SJSA1 (cell line): ENCODE measurements at regions not wholly inside any gene's neighbourhood (a gene's known extent, or its start where the extent isn't known, plus 50 kb on each side); places are given as distances from the start of the nearest gene placed in this dataset.

Source experiments
- DNase-seq, 2 experiments: peaks; one replicate each; pipeline ENCODE4 v3.0.0-alpha.2; 2015 to 2020; ENCODE audit warnings: low spot score in 2 of 2, low read depth in 1 of 2
- H3K27ac ChIP-seq: fragments of 250-450 bp; sonication (Bioruptor Pico); 2 replicates; pipeline ENCODE4 v1.5.1; 2020; ENCODE audit warnings: mild to moderate bottlenecking, moderate library complexity
- H3K27me3 ChIP-seq: fragments of 250-450 bp; sonication (Bioruptor Pico); replicated peaks from 2 replicates; pipeline ENCODE4 v1.5.1; 2020; ENCODE audit warnings: mild to moderate bottlenecking, moderate library complexity
- H3K36me3 ChIP-seq: fragments of 250-450 bp; sonication (Bioruptor Pico); 2 replicates; pipeline ENCODE4 v1.5.1; 2020; ENCODE audit warnings: mild to moderate bottlenecking
- H3K4me1 ChIP-seq: fragments of 250-450 bp; sonication (Bioruptor Pico); replicated peaks from 2 replicates; pipeline ENCODE4 v1.6.1; 2021; ENCODE audit warnings: mild to moderate bottlenecking
- H3K4me3 ChIP-seq: fragments of 250-450 bp; sonication (Bioruptor Pico); 2 replicates; pipeline ENCODE4 v1.5.1; 2020; ENCODE audit warnings: mild to moderate bottlenecking
- H3K9me3 ChIP-seq: fragments of 250-450 bp; sonication (Bioruptor Pico); replicated peaks from 2 replicates; pipeline ENCODE4 v1.5.1; 2020; ENCODE audit warnings: mild to moderate bottlenecking

GRCh38 chr2:58890865-58891525 is 649.9 kb upstream of the FANCL start:
- H3K9me3 ChIP-seq: no peaks in the 10 kb centered on the region
- DNase-seq: no peak
- no peak overlapping the region for H3K27ac ChIP-seq
- no peak overlapping the region for H3K4me3 ChIP-seq
- H3K27me3 ChIP-seq: no peaks in the 10 kb centered on the region
- no peaks in the 10 kb centered on the region for H3K4me1 ChIP-seq
- H3K36me3 ChIP-seq: no peaks in the 10 kb centered on the region

GRCh38 chr2:58886009-58886408 is 644.9 kb upstream of the FANCL start:
- no peak overlapping the region for H3K27ac ChIP-seq
- no peaks in the 10 kb centered on the region for H3K27me3 ChIP-seq
- H3K4me1 ChIP-seq: no peaks in the 10 kb centered on the region
- DNase-seq: no peak
- H3K4me3 ChIP-seq: no peak overlapping the region
- no peaks in the 10 kb centered on the region for H3K36me3 ChIP-seq
- H3K9me3 ChIP-seq: no peaks in the 10 kb centered on the region

GRCh38 chr2:58879834-58880233 is 638.7 kb upstream of the FANCL start:
- Histone ChIP-seq H3K4me3 (no peak overlapping the region), H3K27ac (no peak overlapping the region), H3K4me1 (no peaks in the 10 kb centered on the region), H3K36me3 (no peaks in the 10 kb centered on the region), H3K9me3 (no peaks in the 10 kb centered on the region), H3K27me3 (no peaks in the 10 kb centered on the region)
- DNase-seq: no peak

DNA sequence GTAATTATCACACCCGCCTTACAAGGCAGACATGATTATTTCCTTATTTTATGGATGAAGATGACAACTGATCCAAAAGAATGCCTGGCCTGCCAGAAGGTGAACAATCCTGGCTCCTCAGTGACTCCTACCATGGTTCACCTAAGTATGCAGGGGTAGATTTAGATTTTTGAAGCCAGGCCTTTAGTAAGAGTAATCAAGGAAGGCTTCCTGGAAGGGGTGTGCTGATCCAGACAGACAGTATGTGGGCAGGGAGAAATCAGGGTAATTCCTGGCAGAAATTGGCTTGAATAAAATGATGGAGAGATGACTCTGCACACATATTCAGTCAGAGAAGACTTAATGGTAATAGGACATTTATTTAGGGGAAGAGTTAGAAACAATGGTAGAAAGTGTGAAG is 637.7 kb upstream of the FANCL start:
- Histone ChIP-seq H3K9me3 (no peaks in the 10 kb centered on the region), H3K27ac (no peak overlapping the region), H3K4me1 (no peaks in the 10 kb centered on the region), H3K36me3 (no peaks in the 10 kb centered on the region), H3K27me3 (no peaks in the 10 kb centered on the region), H3K4me3 (no peak overlapping the region)
- no peak for DNase-seq

DNA sequence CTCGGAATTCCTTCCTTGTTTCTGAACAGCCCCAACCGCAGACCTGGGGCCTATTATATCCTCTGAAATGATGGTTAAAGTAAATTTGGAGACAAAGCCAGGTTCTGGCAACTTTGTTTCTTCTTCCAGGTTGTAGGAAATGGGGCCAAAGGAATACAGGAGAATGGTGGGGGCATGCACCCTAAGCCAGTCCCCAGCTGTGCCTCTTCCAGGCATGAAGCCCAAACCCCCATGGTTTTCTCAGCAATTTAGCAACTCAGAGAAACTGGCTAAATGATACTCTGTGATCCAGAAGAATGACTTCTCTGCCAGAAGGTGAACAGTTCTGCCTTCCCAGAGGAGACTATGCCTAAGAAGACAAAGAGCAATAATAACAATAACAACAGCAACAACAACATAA is 635.0 kb upstream of the FANCL start:
- no peak for DNase-seq
- no peak overlapping the region for H3K4me3 ChIP-seq

DNA sequence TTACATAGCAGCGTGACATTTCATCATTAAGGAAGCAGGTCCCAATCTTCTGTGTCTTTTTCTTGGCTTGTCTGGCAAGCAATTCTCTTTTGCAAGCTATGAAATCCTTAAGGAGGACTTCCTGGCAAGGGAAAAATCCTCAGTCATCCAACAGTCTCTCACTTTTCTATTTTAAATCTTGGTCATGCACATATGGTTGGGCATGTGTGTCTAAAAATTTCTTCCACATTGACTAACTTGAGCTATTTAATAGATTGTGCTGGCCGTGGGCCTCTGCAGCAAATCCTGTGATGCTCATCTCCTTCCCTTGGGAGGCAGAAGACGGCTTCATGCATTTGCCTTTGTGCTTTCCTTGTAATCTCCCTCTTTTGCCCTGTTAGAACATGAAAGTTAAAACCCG is 634.3 kb upstream of the FANCL start:
- Histone ChIP-seq H3K36me3 (no peaks in the 10 kb centered on the region), H3K4me1 (no peaks in the 10 kb centered on the region), H3K4me3 (no peak overlapping the region), H3K27me3 (no peaks in the 10 kb centered on the region), H3K9me3 (no peaks in the 10 kb centered on the region), H3K27ac (no peak overlapping the region)
- no peak for DNase-seq

More for the DNA sequence above, 635.0 kb upstream of the FANCL start:
- H3K36me3 ChIP-seq: no peaks in the 10 kb centered on the region
- no peak overlapping the region for H3K27ac ChIP-seq
- no peaks in the 10 kb centered on the region for H3K27me3 ChIP-seq
- H3K4me1 ChIP-seq: no peaks in the 10 kb centered on the region
- H3K9me3 ChIP-seq: no peaks in the 10 kb centered on the region

DNA sequence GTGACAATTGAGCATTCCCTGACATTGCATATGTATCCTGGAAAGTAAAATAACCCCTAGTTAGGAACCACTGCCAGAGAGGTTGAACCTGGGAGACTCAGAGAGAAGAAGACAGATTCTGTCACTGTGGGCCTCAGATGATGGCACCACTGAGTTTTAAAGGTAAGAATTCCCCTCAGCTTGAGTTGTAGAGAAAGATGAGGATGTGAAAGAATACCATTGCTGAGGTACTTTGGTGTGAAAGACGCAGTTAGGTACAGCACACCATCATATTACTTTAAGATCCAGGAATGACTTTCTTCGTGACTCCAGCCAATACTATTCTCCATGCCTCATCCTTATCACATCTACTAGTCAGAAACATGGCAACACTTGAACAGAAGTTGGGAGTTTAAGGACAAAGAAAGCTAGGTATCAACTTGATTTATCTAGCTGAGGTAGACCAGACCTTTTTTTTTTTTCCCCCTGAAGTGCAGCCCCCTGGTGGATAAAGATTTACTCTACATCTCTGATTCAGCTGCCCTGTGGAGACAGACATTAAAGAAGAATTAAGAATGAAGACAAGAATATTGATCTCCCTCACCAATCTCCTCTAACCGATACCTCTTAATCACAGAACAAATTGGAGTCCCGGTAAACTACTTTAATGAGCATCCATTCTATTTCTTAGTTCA is 630.5 kb upstream of the FANCL start:
- no peak overlapping the region for H3K27ac ChIP-seq
- no peak overlapping the region for H3K4me3 ChIP-seq
- H3K36me3 ChIP-seq: no peaks in the 10 kb centered on the region
- no peak for DNase-seq
- H3K9me3 ChIP-seq: no peaks in the 10 kb centered on the region
- no peaks in the 10 kb centered on the region for H3K27me3 ChIP-seq
- no peaks in the 10 kb centered on the region for H3K4me1 ChIP-seq

DNA sequence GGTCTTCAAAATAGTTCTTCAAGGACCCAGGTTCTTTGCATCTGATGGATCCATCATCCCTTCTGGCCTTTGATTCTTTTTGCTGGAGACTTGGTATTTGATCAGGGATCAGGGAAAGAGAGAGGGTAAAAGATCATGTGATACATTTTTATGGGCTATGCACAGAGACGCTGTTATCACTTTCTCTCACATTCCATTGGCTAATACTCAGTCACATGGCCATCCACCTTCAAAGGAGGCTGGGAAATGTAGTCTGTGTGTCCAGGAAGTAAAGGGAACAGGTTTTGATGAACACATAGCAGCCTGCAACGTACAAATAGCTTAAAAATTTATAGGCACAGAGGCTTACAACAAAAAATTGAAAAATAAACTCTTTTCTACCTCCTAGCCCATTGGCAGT is 629.6 kb upstream of the FANCL start:
- no peaks in the 10 kb centered on the region for H3K4me1 ChIP-seq
- no peaks in the 10 kb centered on the region for H3K36me3 ChIP-seq
- H3K4me3 ChIP-seq: no peak overlapping the region
- H3K27me3 ChIP-seq: no peaks in the 10 kb centered on the region
- DNase-seq: no peak
- H3K9me3 ChIP-seq: no peaks in the 10 kb centered on the region
- H3K27ac ChIP-seq: no peak overlapping the region

DNA sequence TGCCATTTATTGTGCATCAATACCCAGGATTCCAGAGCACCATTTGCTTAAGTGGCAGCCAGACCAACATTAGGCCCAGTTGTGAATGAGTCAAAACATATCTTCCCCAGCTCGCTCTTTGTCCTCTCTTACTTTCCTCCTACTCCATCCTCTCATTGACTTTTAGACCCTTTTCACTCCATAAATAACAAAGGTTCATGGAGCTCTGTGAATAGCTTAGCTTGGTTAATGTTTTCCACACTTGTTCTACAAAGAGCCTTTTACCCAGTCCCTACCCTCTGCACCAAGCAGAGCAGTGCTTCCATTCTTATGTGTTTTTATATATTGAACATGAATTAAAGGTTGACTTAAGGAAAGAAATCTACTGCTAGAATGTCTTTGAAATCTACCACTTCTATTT is 625.8 kb upstream of the FANCL start:
- H3K9me3 ChIP-seq: no peaks in the 10 kb centered on the region
- no peak for DNase-seq
- no peaks in the 10 kb centered on the region for H3K36me3 ChIP-seq
- H3K27ac ChIP-seq: no peak overlapping the region
- H3K27me3 ChIP-seq: no peaks in the 10 kb centered on the region
- H3K4me1 ChIP-seq: no peaks in the 10 kb centered on the region
- no peak overlapping the region for H3K4me3 ChIP-seq

- Histone ChIP-seq H3K9me3 (no peaks in the 10 kb centered on the region), H3K4me3 (no peak overlapping the region), H3K4me1 (no peaks in the 10 kb centered on the region), H3K36me3 (no peaks in the 10 kb centered on the region), H3K27ac (no peak overlapping the region), H3K27me3 (no peaks in the 10 kb centered on the region)
- no peak for DNase-seq
Measured at GRCh38 chr2:58866527-58866926, 625.4 kb upstream of the FANCL start.

GRCh38 chr2:58866040-58866439 is 624.9 kb upstream of the FANCL start:
- H3K27me3 ChIP-seq: no peaks in the 10 kb centered on the region
- H3K4me3 ChIP-seq: no peak overlapping the region
- H3K4me1 ChIP-seq: no peaks in the 10 kb centered on the region
- H3K36me3 ChIP-seq: no peaks in the 10 kb centered on the region
- no peaks in the 10 kb centered on the region for H3K9me3 ChIP-seq
- no peak for DNase-seq
- no peak overlapping the region for H3K27ac ChIP-seq

GRCh38 chr2:58865436-58865835 is 624.3 kb upstream of the FANCL start:
- no peak for DNase-seq
- H3K4me3 ChIP-seq: no peak overlapping the region
- H3K27ac ChIP-seq: no peak overlapping the region
- no peaks in the 10 kb centered on the region for H3K27me3 ChIP-seq
- H3K36me3 ChIP-seq: no peaks in the 10 kb centered on the region
- no peaks in the 10 kb centered on the region for H3K4me1 ChIP-seq
- H3K9me3 ChIP-seq: no peaks in the 10 kb centered on the region

GRCh38 chr2:58862244-58862643 is 621.1 kb upstream of the FANCL start:
- H3K36me3 ChIP-seq: no peaks in the 10 kb centered on the region
- no peak overlapping the region for H3K27ac ChIP-seq
- no peak overlapping the region for H3K4me3 ChIP-seq
- no peak for DNase-seq
- no peaks in the 10 kb centered on the region for H3K27me3 ChIP-seq
- H3K4me1 ChIP-seq: no peaks in the 10 kb centered on the region
- H3K9me3 ChIP-seq: no peaks in the 10 kb centered on the region; the same call in 1 of the 2 replicates

DNA sequence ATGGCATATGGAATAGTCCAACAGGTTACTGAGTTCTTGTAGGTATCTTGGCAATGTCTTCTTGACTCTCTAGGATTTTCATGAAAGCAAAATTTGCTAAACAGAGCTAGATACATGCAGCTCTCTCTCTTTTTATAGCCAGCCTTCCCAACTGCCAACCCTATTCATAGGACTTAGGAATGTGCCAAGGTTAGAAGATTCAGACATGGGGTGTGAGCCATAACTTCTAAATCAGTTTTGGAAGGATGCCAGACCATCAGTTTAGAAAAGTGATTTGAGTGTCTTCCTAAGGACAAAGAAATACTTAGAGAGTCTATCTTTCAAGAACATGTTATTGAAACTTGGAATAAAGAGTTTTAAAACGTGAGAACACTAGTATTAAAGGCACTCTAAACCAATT is 619.5 kb upstream of the FANCL start:
- Histone ChIP-seq H3K27me3 (no peaks in the 10 kb centered on the region), H3K4me3 (no peak overlapping the region), H3K4me1 (no peaks in the 10 kb centered on the region), H3K36me3 (no peaks in the 10 kb centered on the region), H3K9me3 (no peaks in the 10 kb centered on the region; the same call in 1 of the 2 replicates), H3K27ac (no peak overlapping the region)
- no peak for DNase-seq

GRCh38 chr2:58856100-58856499 is 615.0 kb upstream of the FANCL start:
- H3K4me1 ChIP-seq: no peaks in the 10 kb centered on the region
- no peaks in the 10 kb centered on the region for H3K36me3 ChIP-seq
- no peak overlapping the region for H3K27ac ChIP-seq
- no peak overlapping the region for H3K4me3 ChIP-seq
- no peak for DNase-seq
- H3K9me3 ChIP-seq: no peaks in the 10 kb centered on the region; the same call in 1 of the 2 replicates
- no peaks in the 10 kb centered on the region for H3K27me3 ChIP-seq
